ENCODE measurements at regions not wholly inside any gene's neighbourhood (a gene's known extent, or its start where the extent isn't known, plus 50 kb on each side); places are given as distances from the start of the nearest gene placed in this dataset.

- Histone ChIP-seq H3K27ac (ENCODE audit: poor library complexity, severe bottlenecking) (no peak overlapping the region), H3K36me3 (ENCODE audit: low read depth) (no peaks in the 10 kb centered on the region), H3K4me1 (ENCODE audit: insufficient read depth, poor library complexity, severe bottlenecking) (no peaks in the 10 kb centered on the region), H3K4me3 (ENCODE audit: severe bottlenecking) (no peak overlapping the region), H3K9me3 (ENCODE audit: severe bottlenecking) (no peaks in the 10 kb centered on the region), H3K27me3 (ENCODE audit: insufficient read depth, poor library complexity, severe bottlenecking) (peaks cover 51% of the 10 kb centered on the region)
- no peak for DNase-seq (ENCODE audit: low spot score)
- ATAC-seq (ENCODE audit: low read depth) = no peak
- no peak for TF ChIP-seq CTCF (IDR thresholded peaks at IDR 0.05; ENCODE audit: poor library complexity, severe bottlenecking)
These were observed 194.5 kb upstream of the C14orf180 start for GRCh38 chr14:104385111-104385510.

- Histone ChIP-seq H3K36me3 (ENCODE audit: low read depth) (no peaks in the 10 kb centered on the region), H3K4me1 (ENCODE audit: insufficient read depth, poor library complexity, severe bottlenecking) (no peaks in the 10 kb centered on the region), H3K9me3 (ENCODE audit: severe bottlenecking) (no peaks in the 10 kb centered on the region), H3K27ac (ENCODE audit: poor library complexity, severe bottlenecking) (no peak overlapping the region), H3K27me3 (ENCODE audit: insufficient read depth, poor library complexity, severe bottlenecking) (peaks cover 55% of the 10 kb centered on the region), H3K4me3 (ENCODE audit: severe bottlenecking) (no peak overlapping the region)
- peak; percentile 45 for DNase-seq (ENCODE audit: low spot score)
- TF ChIP-seq CTCF (IDR thresholded peaks at IDR 0.05; ENCODE audit: poor library complexity, severe bottlenecking) = no peak
- ATAC-seq (ENCODE audit: low read depth) = no peak
These were observed 193.9 kb upstream of the C14orf180 start for GRCh38 chr14:104385531-104386101.

- DNase-seq (ENCODE audit: low spot score) = peak; percentile 60
- Histone ChIP-seq H3K27me3 (ENCODE audit: insufficient read depth, poor library complexity, severe bottlenecking) (peaks cover 56% of the 10 kb centered on the region), H3K9me3 (ENCODE audit: severe bottlenecking) (no peaks in the 10 kb centered on the region), H3K4me1 (ENCODE audit: insufficient read depth, poor library complexity, severe bottlenecking) (no peaks in the 10 kb centered on the region), H3K36me3 (ENCODE audit: low read depth) (no peaks in the 10 kb centered on the region), H3K4me3 (ENCODE audit: severe bottlenecking) (no peak overlapping the region), H3K27ac (ENCODE audit: poor library complexity, severe bottlenecking) (no peak overlapping the region)
- TF ChIP-seq CTCF (IDR thresholded peaks at IDR 0.05; ENCODE audit: poor library complexity, severe bottlenecking) = no peak
- ATAC-seq (ENCODE audit: low read depth) = no peak
These were observed 193.3 kb upstream of the C14orf180 start for GRCh38 chr14:104386151-104386841.

- ATAC-seq (ENCODE audit: low read depth) = no peak
- Histone ChIP-seq H3K27ac (ENCODE audit: poor library complexity, severe bottlenecking) (no peak overlapping the region), H3K4me1 (ENCODE audit: insufficient read depth, poor library complexity, severe bottlenecking) (no peaks in the 10 kb centered on the region)
These were observed 192.2 kb upstream of the C14orf180 start for GRCh38 chr14:104387022-104388010.

More at GRCh38 chr14:104387022-104388010, 192.2 kb upstream of the C14orf180 start:
- Histone ChIP-seq H3K9me3 (ENCODE audit: severe bottlenecking) (no peaks in the 10 kb centered on the region), H3K36me3 (ENCODE audit: low read depth) (no peaks in the 10 kb centered on the region), H3K4me3 (ENCODE audit: severe bottlenecking) (no peak overlapping the region), H3K27me3 (ENCODE audit: insufficient read depth, poor library complexity, severe bottlenecking) (peaks cover 59% of the 10 kb centered on the region)
- DNase-seq (ENCODE audit: low spot score) = peak; percentile 75
- TF ChIP-seq CTCF (IDR thresholded peaks at IDR 0.05; ENCODE audit: poor library complexity, severe bottlenecking) = no peak
